Esophagus muscularis mucosa (tissue), 4 donors: ENCODE measurements at regions not wholly inside any gene's neighbourhood (a gene's known extent, or its start where the extent isn't known, plus 50 kb on each side); places are given as distances from the start of the nearest gene placed in this dataset.
"Not testable (repeated sequence)": the region's sequence is repeated elsewhere in the genome, so short reads cannot be mapped to it uniquely, and the experiment has no call there.

Experiments used
- DNase-seq: peaks from one replicate; pipeline ENCODE4 v3.0.0-alpha.2; 2017; ENCODE audit errors: extremely low spot score
- H3K27ac ChIP-seq, 4 donors: fragments of 200-600 bp; sonication (generic); replicated peaks in 1 of 4; 1 replicate in 3 of 4; 2 replicates in 1 of 4; pipeline ENCODE4 v1.5.1; 2016 to 2019; ENCODE audit warnings: mild to moderate bottlenecking in 1 of 4
- H3K27me3 ChIP-seq, 4 donors: fragments of 200-600 bp; sonication (generic); one replicate each; pipeline versions ENCODE4 v1.5.1 to v1.6.0; 2016 to 2019
- H3K36me3 ChIP-seq, 4 donors: fragments of 200-600 bp; sonication (generic); one replicate each; pipeline ENCODE4 v1.5.1; 2016 to 2019
- H3K4me1 ChIP-seq, 4 donors: fragments of 200-600 bp; sonication (generic); one replicate each; pipeline ENCODE4 v1.5.1; 2016 to 2019
- H3K4me3 ChIP-seq, 4 donors: fragments of 200-600 bp; sonication (generic); 1 replicate in 2 of 4; 2 replicates in 2 of 4; pipeline ENCODE4 v1.5.1; 2016 to 2019; ENCODE audit warnings: mild to moderate bottlenecking in 4 of 4, moderate library complexity in 1 of 4
- H3K9me3 ChIP-seq, 4 donors: fragments of 200-600 bp; sonication (generic); 1 replicate in 3 of 4; 2 replicates in 1 of 4; pipeline ENCODE4 v1.5.1; 2016 to 2019
- CTCF ChIP-seq, 3 experiments: fragments of 200-600 bp in 2 of 3; fragments of 450-650 bp in 1 of 3; sonication (generic) in 2 of 3; IDR thresholded peaks; one replicate each; pipeline ENCODE4 v1.5.1; 2017 to 2019; ENCODE audit warnings: antibody characterized with exemption in 3 of 3, mild to moderate bottlenecking in 2 of 3, moderate library complexity in 1 of 3
- EP300 ChIP-seq: sonication (generic); formaldehyde crosslinking; IDR thresholded peaks from one replicate; pipeline ENCODE4 v1.6.1; 2017; ENCODE audit warnings: antibody characterized with exemption
- POLR2A ChIP-seq: fragments of 450-650 bp; IDR thresholded peaks from one replicate; pipeline ENCODE4 v1.6.1; 2017; ENCODE audit warnings: antibody characterized with exemption, moderate library complexity, mild to moderate bottlenecking, low read depth
- POLR2AphosphoS5 ChIP-seq, 2 donors: sonication (generic); formaldehyde crosslinking; IDR thresholded peaks; one replicate each; pipeline ENCODE4 v1.6.1; 2017; ENCODE audit warnings: antibody characterized with exemption in 2 of 2
- WGBS: methylation state at CpG from one replicate; pipeline ENCODE4 v1.1.5; 2018; 5-methylcytosine and 5-hydroxymethylcytosine counted together
- intact Hi-C: fragments of 100-400 bp; cut with DNase I; formaldehyde crosslinking; loops from one replicate; pipeline ENCODE4 v1.15.1; 2023

- H3K36me3 ChIP-seq: no peaks in the 10 kb centered on the region
- H3K4me3 ChIP-seq: no peak overlapping the region
- H3K4me1 ChIP-seq: no peaks in the 10 kb centered on the region
- H3K27ac ChIP-seq: no peak overlapping the region
- intact Hi-C loops: no loop called here
- no peak for DNase-seq
- no peaks in the 10 kb centered on the region for H3K27me3 ChIP-seq
- TF ChIP-seq EP300: no peak
- no peak for TF ChIP-seq POLR2AphosphoS5 (IDR thresholded peaks at IDR 0.05)
- TF ChIP-seq CTCF (IDR thresholded peaks at IDR 0.05): no peak
- TF ChIP-seq POLR2A: no peak
- H3K9me3 ChIP-seq: no peaks in the 10 kb centered on the region
These were observed 834.2 kb downstream of the STPG2 start for GRCh38 chr4:97309121-97309520.

- Histone ChIP-seq H3K4me1 (no peaks in the 10 kb centered on the region), H3K4me3 (no peak overlapping the region)
- intact Hi-C loops: no loop called here
These were observed 826.1 kb downstream of the STPG2 start for GRCh38 chr4:97317201-97317600.

GRCh38 chr4:97317671-97318070 is 825.6 kb downstream of the STPG2 start:
- intact Hi-C loops: no loop called here
- no peak overlapping the region for H3K4me3 ChIP-seq
- peaks cover 0 to 3% (median 0%) of the 10 kb centered on the region in 4 donors for H3K9me3 ChIP-seq
- H3K27me3 ChIP-seq: no peaks in the 10 kb centered on the region
- no peaks in the 10 kb centered on the region for H3K36me3 ChIP-seq
- 32% methylated on average over 2 of the region's 2 CpGs for WGBS
- no peak for TF ChIP-seq EP300
- TF ChIP-seq POLR2AphosphoS5 (IDR thresholded peaks at IDR 0.05): no peak
- TF ChIP-seq POLR2A: no peak
- no peak for TF ChIP-seq CTCF (IDR thresholded peaks at IDR 0.05)
- no peak overlapping the region for H3K27ac ChIP-seq
- H3K4me1 ChIP-seq: no peaks in the 10 kb centered on the region
- no peak for DNase-seq

More at GRCh38 chr4:97317201-97317600, 826.1 kb downstream of the STPG2 start:
- no peak overlapping the region for H3K27ac ChIP-seq
- peaks cover 0 to 3% (median 0%) of the 10 kb centered on the region in 4 donors for H3K9me3 ChIP-seq
- no peak for TF ChIP-seq POLR2AphosphoS5 (IDR thresholded peaks at IDR 0.05)
- TF ChIP-seq POLR2A: no peak
- TF ChIP-seq CTCF (IDR thresholded peaks at IDR 0.05): no peak
- TF ChIP-seq EP300: no peak
- no peak for DNase-seq
- no peaks in the 10 kb centered on the region for H3K36me3 ChIP-seq
- WGBS: 50% methylated on average over 2 of the region's 2 CpGs
- H3K27me3 ChIP-seq: no peaks in the 10 kb centered on the region

- DNase-seq, H3K27me3 ChIP-seq, H3K27ac ChIP-seq, intact Hi-C loops, H3K4me3 ChIP-seq, H3K4me1 ChIP-seq, H3K36me3 ChIP-seq: not testable (repeated sequence)
- 63% methylated on average over 1 of the region's 1 CpG for WGBS
- H3K9me3 ChIP-seq: peaks cover 0 to 13% (median 5%) of the 10 kb centered on the region in 4 donors
These were observed 817.5 kb downstream of the STPG2 start for GRCh38 chr4:97325751-97326150.

GRCh38 chr4:97330917-97331316 is 812.4 kb downstream of the STPG2 start:
- H3K9me3 ChIP-seq: peaks cover 0 to 7% (median 3%) of the 10 kb centered on the region in 4 donors
- H3K27ac ChIP-seq: no peak overlapping the region
- no peaks in the 10 kb centered on the region for H3K27me3 ChIP-seq
- intact Hi-C loops: no loop called here
- DNase-seq: no peak
- H3K4me1 ChIP-seq: no peaks in the 10 kb centered on the region
- H3K4me3 ChIP-seq: no peak overlapping the region
- H3K36me3 ChIP-seq: no peaks in the 10 kb centered on the region
- no peak for TF ChIP-seq POLR2A
- TF ChIP-seq POLR2AphosphoS5 (IDR thresholded peaks at IDR 0.05): no peak
- TF ChIP-seq EP300: no peak
- TF ChIP-seq CTCF (IDR thresholded peaks at IDR 0.05): no peak
- 24% methylated on average over 1 of the region's 1 CpG for WGBS
